GM12874 (cell line): ENCODE measurements at regions not wholly inside any gene's neighbourhood (a gene's known extent, or its start where the extent isn't known, plus 50 kb on each side); places are given as distances from the start of the nearest gene placed in this dataset.

Source experiments
- TF ChIP-seq, protein P1 (sequence below): IDR thresholded peaks from 2 replicates; pipeline ENCODE4 v1.5.1; 2011; ENCODE audit warnings: low read depth, mild to moderate bottlenecking, control low read depth, low read length, moderate library complexity; ENCODE audit not compliant: insufficient read depth

GRCh38 chr3:181086011-181086410 is 96.5 kb upstream of the DNAJC19 start:
- TF ChIP-seq, protein P1, sequence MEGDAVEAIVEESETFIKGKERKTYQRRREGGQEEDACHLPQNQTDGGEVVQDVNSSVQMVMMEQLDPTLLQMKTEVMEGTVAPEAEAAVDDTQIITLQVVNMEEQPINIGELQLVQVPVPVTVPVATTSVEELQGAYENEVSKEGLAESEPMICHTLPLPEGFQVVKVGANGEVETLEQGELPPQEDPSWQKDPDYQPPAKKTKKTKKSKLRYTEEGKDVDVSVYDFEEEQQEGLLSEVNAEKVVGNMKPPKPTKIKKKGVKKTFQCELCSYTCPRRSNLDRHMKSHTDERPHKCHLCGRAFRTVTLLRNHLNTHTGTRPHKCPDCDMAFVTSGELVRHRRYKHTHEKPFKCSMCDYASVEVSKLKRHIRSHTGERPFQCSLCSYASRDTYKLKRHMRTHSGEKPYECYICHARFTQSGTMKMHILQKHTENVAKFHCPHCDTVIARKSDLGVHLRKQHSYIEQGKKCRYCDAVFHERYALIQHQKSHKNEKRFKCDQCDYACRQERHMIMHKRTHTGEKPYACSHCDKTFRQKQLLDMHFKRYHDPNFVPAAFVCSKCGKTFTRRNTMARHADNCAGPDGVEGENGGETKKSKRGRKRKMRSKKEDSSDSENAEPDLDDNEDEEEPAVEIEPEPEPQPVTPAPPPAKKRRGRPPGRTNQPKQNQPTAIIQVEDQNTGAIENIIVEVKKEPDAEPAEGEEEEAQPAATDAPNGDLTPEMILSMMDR = no peak

- TF ChIP-seq, protein P1 = no peak
These were observed 92.4 kb upstream of the DNAJC19 start for GRCh38 chr3:181081930-181082329.

DNA sequence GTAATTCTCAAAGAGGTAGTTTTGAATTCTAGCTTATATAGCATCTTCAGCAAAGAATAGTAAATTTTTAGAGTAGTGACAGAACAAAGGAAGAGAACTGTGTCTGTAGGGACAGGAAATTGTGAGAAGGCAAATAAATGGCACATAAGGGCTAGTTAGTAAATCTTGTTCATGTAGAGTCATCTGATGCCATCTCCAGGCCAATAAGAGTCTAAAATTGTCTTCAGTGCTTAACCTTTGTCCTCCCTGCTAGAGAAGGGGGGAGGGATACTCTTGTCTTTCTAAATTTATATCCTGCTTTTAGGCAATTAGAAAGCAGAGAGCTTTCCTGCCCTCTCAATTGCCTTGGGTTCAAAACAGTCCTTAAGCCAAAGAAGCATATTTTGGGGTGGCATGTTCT is 87.0 kb upstream of the DNAJC19 start:
- TF ChIP-seq, protein P1 = no peak

- TF ChIP-seq, protein P1 = no peak
These were observed 85.6 kb upstream of the DNAJC19 start for GRCh38 chr3:181075098-181075497.

GRCh38 chr3:181066143-181067087 is 76.9 kb upstream of the DNAJC19 start:
- TF ChIP-seq, protein P1 = no peak

DNA sequence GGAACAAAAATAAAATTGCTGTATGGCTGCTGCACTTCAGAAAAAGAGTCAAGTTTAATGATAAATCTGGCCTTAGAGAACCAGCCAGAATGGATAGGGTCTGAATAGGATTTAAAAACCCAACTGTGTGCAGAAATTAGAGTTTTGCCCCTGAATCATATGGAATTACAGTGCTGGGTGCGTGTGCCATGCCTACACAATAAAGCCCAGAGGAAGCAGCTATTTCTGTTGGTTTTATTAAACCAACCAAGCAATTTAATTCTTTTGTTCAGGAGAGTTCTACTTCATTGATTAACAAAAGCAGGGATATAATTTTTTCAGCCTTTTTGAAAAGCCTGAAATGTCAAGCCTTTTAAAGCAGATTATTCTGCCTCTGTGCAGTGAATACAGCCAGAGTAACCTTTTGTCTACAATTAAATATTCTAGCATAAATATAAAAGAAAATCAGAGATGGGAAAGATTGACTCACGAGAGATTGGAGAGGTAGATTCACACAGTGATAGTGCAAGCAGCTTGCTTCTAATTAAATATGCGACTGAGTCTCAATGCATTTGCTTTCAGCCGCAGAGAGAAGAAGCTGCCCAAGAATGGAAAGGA is 66.7 kb upstream of the DNAJC19 start:
- TF ChIP-seq, protein P1 = no peak

DNA sequence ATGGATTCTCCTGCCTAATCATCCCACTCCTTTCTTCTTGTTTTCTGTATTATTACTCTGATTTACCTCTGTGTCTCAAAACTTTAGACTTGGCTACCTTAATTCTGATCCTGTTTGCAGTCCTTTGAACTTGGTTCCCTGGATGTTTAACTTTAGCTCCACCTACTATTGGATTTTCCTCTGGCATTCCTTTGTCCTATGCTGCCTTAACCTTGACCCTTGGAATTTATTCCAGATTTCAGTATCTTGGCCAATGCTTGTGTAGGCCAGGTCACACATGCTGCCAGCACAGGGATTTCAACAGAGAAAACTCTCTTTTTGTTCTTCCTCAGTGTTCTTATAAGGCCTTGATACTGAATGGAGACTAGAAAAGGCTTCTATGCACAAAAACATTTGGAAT is 65.0 kb upstream of the DNAJC19 start:
- TF ChIP-seq, protein P1 = no peak
